HG03354 (cell line): ENCODE measurements at regions not wholly inside any gene's neighbourhood (a gene's known extent, or its start where the extent isn't known, plus 50 kb on each side); places are given as distances from the start of the nearest gene placed in this dataset.

Source experiments
- ATAC-seq: cut with Tn5 transposase; IDR thresholded peaks from one replicate; pipeline ENCODE4 v1.9.1; 2021; ENCODE audit warnings: mild to moderate bottlenecking; ENCODE audit not compliant: unreplicated experiment, poor library complexity, severe bottlenecking

- no peak for ATAC-seq
Observed at GRCh38 chr11:21909145-21909544, 283.7 kb upstream of the ANO5 start.

DNA sequence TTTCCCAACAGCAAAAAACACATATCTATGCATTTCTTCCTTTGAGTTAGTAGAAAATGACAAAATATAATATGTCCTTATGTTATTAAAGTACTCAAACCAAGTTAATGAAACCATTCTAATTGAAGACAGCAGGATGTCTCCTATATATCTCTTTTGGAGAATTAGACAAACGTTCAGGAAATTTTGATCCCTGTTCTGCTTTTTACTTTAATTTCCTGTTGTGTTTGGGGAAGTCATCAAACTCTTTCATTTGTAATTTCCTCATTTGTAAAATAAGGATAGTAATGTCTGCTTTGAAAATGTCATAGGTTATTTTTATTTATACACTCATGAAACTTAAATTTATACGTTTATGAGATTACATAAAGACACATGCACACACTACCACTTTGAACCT lies 281.8 kb upstream of the ANO5 start:
- no peak for ATAC-seq

- no peak for ATAC-seq
Observed at GRCh38 chr11:21912285-21912684, 280.6 kb upstream of the ANO5 start.

DNA sequence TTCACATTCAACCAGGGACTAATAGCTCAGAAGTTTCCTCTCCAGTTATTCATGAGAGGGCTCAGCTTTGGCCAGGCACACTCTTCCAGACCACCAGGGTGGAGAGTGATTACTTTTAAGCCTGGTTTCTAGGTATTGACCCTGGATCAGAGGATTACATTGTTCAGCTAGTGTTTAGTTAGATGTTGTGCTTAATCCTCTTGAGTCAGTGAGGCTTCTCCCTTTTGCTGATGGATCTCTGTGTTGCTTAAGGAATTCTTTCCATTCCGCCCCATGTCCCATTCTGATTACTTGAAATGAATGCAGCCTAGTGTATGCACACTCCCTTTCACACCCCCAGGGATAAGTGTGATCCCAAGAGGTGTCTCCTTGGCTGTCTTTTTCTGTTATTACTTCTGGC lies 271.7 kb upstream of the ANO5 start:
- ATAC-seq, result no peak

DNA sequence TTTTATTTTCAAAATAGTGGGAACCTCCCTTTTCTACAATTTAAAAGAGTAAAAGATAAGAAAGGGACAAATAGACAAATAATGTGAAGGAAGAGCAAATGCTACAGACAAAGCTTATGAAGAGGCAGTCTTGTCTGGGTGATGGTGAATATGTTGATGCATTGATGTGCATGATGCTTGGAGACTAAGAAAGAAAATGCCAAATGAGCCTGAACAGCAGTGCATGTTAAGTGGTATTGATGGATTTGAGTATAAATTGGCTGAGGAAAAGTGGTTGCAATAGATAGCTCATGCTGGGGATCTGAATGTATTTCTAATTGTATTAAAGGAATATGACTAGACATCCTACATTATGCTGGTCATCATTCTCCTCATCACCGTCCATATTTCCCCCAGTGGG lies 268.6 kb upstream of the ANO5 start:
- no peak for ATAC-seq

- ATAC-seq, result no peak
Observed at GRCh38 chr11:21927628-21928027, 265.3 kb upstream of the ANO5 start.

GRCh38 chr11:21928847-21929246 lies 264.0 kb upstream of the ANO5 start:
- no peak for ATAC-seq

DNA sequence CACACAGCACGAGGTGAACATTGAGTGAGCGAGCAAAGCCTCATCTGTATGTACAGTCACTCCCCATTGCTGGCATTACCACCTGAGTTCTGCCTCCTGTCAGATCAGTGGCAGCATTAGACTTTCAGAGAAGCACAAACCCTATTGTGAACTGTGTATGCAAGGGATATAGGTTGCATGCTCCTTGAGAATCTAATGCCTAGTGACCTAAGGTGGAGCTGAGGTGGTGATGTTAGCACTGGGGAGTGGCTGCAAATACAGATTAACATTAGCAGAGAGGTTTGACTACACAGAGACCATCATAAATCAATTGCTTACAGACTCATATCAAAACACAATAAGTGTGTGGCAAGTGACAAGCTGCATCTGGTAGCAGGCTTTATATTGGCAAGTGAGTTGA lies 262.5 kb upstream of the ANO5 start:
- no peak for ATAC-seq

- no peak for ATAC-seq
Observed at GRCh38 chr11:21931436-21932101, 261.3 kb upstream of the ANO5 start.

- ATAC-seq, result no peak
Observed at GRCh38 chr11:21933095-21933494, 259.8 kb upstream of the ANO5 start.

GRCh38 chr11:21944577-21944976 lies 248.3 kb upstream of the ANO5 start:
- no peak for ATAC-seq

DNA sequence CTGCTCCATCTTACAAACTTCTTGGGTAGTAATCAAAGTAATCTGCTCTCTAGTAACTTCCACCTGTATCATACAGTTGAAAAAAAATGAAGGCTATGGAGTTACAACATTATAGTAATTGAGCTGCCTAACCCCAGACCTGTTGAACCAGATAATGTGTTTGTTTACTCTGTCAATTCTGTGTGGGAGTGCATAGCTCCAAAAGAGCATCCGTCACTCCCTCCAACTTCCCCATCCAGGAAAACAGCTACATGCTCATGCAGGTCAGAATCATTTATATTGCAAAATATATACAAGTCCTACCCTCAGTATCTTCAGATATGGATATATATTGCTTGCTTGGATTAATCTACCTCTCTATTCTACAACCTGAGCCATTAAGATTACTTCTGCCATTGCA lies 244.0 kb upstream of the ANO5 start:
- no peak for ATAC-seq

GRCh38 chr11:21949763-21950413 lies 243.0 kb upstream of the ANO5 start:
- no peak for ATAC-seq

DNA sequence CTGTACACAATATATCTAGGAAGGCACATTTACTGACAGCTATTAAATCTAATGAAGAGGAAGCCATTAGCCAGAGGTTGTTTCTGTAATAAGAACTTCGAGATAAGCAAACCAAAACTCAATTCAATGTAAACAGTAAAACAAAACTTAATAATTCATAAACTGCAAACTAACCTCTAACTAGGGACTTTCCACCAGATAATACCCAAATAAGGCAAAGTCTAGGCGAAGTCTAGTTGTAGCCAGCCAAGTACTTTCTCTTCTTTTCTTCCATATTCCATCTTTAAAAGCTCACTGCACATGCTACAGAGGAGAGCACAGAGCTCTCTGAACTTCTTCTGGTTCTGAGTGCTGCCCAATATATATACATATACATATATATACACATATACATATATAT lies 229.9 kb upstream of the ANO5 start:
- peak; percentile 68 for ATAC-seq

GRCh38 chr11:21965221-21965620 lies 227.7 kb upstream of the ANO5 start:
- ATAC-seq, result no peak

DNA sequence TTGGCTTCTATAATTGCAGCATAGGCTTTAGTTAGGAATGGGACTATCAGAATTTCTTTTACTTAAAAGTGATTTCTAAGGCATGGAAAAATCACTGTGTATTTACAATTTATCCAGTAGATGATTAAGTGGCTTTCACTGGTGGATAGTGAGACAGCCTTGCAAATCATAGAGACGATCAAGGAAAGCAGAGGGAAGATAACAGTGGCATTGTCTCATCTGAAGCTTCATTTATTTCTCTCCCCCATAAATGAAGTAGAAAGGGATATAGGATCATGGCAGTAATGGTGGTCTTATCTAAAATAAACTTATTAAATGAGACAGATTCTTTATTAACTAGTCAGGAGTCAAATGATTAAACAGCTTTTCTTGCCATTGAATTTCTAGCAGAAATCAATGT lies 224.2 kb upstream of the ANO5 start:
- ATAC-seq, result no peak

DNA sequence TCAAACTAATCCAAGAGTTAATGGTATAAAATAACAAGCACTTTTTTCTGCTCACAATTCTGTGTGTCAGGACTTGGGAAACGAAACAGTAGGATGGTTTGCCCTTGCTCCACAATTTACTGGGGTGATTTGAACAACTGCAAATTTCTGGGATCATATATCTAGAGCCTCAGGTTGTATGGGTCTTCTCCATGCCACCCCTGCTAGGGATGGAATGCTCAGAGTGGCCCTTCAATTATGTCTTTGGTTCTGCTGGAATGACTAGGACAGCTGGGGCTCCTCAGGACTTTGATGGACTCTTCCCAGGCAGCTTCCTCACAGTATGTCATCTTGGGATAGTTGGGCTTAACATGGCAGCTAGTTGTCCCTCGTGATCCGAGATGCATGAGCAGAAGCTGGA lies 223.0 kb upstream of the ANO5 start:
- ATAC-seq, result no peak

DNA sequence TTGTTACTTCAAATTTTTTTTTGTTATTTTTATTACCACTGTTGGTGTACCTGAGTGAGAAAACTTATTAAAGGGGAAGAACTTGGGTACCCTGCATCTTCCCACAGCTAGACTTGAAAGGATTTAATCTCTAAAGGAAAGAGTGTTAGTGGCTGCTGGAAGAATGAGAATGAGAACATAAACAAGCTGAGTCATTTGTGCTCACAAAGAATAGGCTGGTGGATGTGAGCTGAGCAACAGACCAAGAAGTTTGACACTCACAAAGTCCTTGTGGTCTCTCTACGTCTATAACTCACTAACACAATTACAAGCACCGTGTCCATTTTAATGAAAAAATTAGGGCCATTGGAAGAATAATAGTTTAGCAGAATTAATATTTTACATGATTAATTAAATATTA lies 217.6 kb upstream of the ANO5 start:
- no peak for ATAC-seq

- no peak for ATAC-seq
Observed at GRCh38 chr11:21976210-21976609, 216.7 kb upstream of the ANO5 start.

DNA sequence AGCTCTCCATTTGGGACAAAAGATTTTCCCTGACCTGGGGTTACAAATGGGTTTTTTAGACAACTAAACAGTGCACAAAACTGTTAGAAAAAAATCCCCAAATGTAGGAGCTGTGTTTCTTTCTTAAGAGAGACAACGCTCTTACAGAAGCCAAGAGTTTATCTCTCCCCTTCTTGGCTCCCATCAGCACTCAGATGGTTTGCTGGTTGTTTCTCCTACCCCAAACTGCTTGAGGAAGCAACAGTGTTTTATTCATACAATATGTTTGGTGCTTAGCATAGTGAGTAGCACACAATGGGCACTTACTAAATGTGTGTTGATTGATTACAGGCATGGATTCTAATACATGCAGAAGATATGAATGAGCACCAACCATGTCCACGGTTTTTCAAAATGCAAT lies 209.5 kb upstream of the ANO5 start:
- no peak for ATAC-seq

DNA sequence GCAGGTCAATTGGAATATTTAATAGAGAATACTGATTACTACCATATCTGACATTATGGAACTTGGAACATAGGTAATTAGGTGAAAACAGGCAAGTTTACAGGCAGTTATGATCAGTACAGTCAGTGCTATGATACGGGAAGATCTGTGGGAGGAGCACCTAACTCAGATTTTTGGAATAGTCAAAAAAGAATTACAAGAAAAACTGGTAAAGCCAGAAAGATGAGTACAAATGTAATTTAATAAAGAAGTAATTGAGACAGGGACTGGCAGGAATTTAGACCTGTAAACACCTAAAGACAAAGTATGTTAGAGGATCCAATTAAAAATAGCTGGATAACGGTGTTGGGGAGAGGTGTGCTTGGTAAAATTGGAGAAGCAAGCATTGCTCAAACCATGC lies 206.5 kb upstream of the ANO5 start:
- no peak for ATAC-seq

DNA sequence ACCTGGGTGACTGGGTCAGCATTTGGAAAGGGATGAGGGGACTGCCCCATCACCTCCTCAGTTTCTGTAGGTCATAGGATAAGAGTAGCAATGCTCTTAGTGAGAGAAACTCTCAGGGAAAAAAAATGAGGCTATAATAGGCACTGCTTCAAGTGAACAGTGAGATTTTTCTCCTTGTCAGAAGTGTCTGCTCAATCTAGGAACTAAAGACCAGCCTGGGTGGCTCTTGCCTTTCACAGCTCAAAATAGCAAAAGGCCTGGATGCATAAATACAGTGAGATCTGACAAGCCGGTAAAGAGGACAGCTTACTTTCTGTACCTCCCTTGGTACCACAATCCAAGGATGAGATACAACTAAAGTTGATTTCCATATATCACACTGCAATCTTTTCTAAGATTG lies 205.6 kb upstream of the ANO5 start:
- no peak for ATAC-seq
